Urinary bladder (tissue), 3 donors: ENCODE measurements at regions not wholly inside any gene's neighbourhood (a gene's known extent, or its start where the extent isn't known, plus 50 kb on each side); places are given as distances from the start of the nearest gene placed in this dataset.

ENCODE experiments used
- DNase-seq: peaks from one replicate; pipeline ENCODE4 v3.0.0-alpha.2; 2015; ENCODE audit errors: extremely low spot score
- H3K27ac ChIP-seq: one replicate; pipeline ENCODE4 v1.5.1; 2013; ENCODE audit warnings: low read depth, mild to moderate bottlenecking, moderate library complexity
- H3K36me3 ChIP-seq: one replicate; pipeline ENCODE4 v1.6.1; 2013; ENCODE audit warnings: mild to moderate bottlenecking, moderate library complexity; ENCODE audit not compliant: insufficient read depth
- H3K4me1 ChIP-seq: one replicate; pipeline ENCODE4 v1.6.1; 2013; ENCODE audit warnings: mild to moderate bottlenecking, moderate library complexity; ENCODE audit not compliant: insufficient read depth
- H3K4me3 ChIP-seq: one replicate; pipeline ENCODE4 v1.5.1; 2013; ENCODE audit warnings: low read depth, low read length
- WGBS: extraction: QIAGEN DNeasy Blood & Tissue Kit; methylation state at CpG from one replicate; pipeline ENCODE4 v1.1.7; 2013; 5-methylcytosine and 5-hydroxymethylcytosine counted together
- donor health status: healthy with polysubstance abuse.
- donor health status: healthy.

GRCh38 chr5:72760259-72760658 is 56.2 kb upstream of the TNPO1 start:
- whole genome bisulfite sequencing = 56% methylated on average over 1 of the region's 1 CpG
- no peak overlapping the region for H3K27ac ChIP-seq
- no peak overlapping the region for H3K4me3 ChIP-seq
- H3K36me3 ChIP-seq = no peaks in the 10 kb centered on the region
- DNase-seq = no peak
- H3K4me1 ChIP-seq = no peaks in the 10 kb centered on the region

GRCh38 chr5:72752909-72753308 is 63.6 kb upstream of the TNPO1 start:
- H3K4me3 ChIP-seq = no peak overlapping the region

GRCh38 chr5:72749362-72749997 is 67.0 kb upstream of the TNPO1 start:
- no peak for DNase-seq
- Histone ChIP-seq H3K36me3 (no peaks in the 10 kb centered on the region), H3K4me1 (no peaks in the 10 kb centered on the region), H3K27ac (no peak overlapping the region), H3K4me3 (no peak overlapping the region)
- 84% methylated on average over 12 of the region's 12 CpGs for WGBS

More at GRCh38 chr5:72752909-72753308, 63.6 kb upstream of the TNPO1 start:
- DNase-seq = no peak
- H3K27ac ChIP-seq = no peak overlapping the region
- H3K36me3 ChIP-seq = no peaks in the 10 kb centered on the region
- WGBS = 97% methylated on average over 1 of the region's 1 CpG
- no peaks in the 10 kb centered on the region for H3K4me1 ChIP-seq

- no peaks in the 10 kb centered on the region for H3K4me1 ChIP-seq
- no peak overlapping the region for H3K4me3 ChIP-seq
- H3K27ac ChIP-seq = no peak overlapping the region
- H3K36me3 ChIP-seq = no peaks in the 10 kb centered on the region
- DNase-seq = no peak
- WGBS = 97% methylated on average over 1 of the region's 1 CpG
Observed at GRCh38 chr5:72747826-72748225, 68.6 kb upstream of the TNPO1 start.

- 94% methylated on average over 5 of the region's 5 CpGs for WGBS
Observed at GRCh38 chr5:72746736-72747135, 69.7 kb upstream of the TNPO1 start.

GRCh38 chr5:72744136-72744535 is 72.3 kb upstream of the TNPO1 start:
- no peak for DNase-seq
- Histone ChIP-seq H3K36me3 (no peaks in the 10 kb centered on the region), H3K4me1 (no peaks in the 10 kb centered on the region), H3K4me3 (no peak overlapping the region), H3K27ac (no peak overlapping the region)
- WGBS = 79% methylated on average over 4 of the region's 4 CpGs

More at GRCh38 chr5:72746736-72747135, 69.7 kb upstream of the TNPO1 start:
- no peaks in the 10 kb centered on the region for H3K36me3 ChIP-seq
- no peaks in the 10 kb centered on the region for H3K4me1 ChIP-seq
- no peak overlapping the region for H3K27ac ChIP-seq
- no peak for DNase-seq
- H3K4me3 ChIP-seq = no peak overlapping the region

- Histone ChIP-seq H3K4me3 (no peak overlapping the region), H3K4me1 (no peaks in the 10 kb centered on the region), H3K36me3 (no peaks in the 10 kb centered on the region), H3K27ac (no peak overlapping the region)
- DNase-seq = no peak
Observed at GRCh38 chr5:72741805-72742204, 74.7 kb upstream of the TNPO1 start.

- Histone ChIP-seq H3K36me3 (no peaks in the 10 kb centered on the region), H3K27ac (no peak overlapping the region), H3K4me3 (no peak overlapping the region), H3K4me1 (no peaks in the 10 kb centered on the region)
- DNase-seq = no peak
- 82% methylated on average over 4 of the region's 4 CpGs for WGBS
Observed at GRCh38 chr5:72733810-72734209, 82.7 kb upstream of the TNPO1 start.

GRCh38 chr5:72723581-72723980 is 92.9 kb upstream of the TNPO1 start:
- no peak for DNase-seq
- peaks cover 1% of the 10 kb centered on the region for H3K36me3 ChIP-seq
- no peak overlapping the region for H3K27ac ChIP-seq
- H3K4me1 ChIP-seq = no peaks in the 10 kb centered on the region
- no peak overlapping the region for H3K4me3 ChIP-seq

- H3K36me3 ChIP-seq = peaks cover 1% of the 10 kb centered on the region
- no peak for DNase-seq
- H3K4me3 ChIP-seq = no peak overlapping the region
- H3K4me1 ChIP-seq = no peaks in the 10 kb centered on the region
- no peak overlapping the region for H3K27ac ChIP-seq
- 65% methylated on average over 5 of the region's 5 CpGs for WGBS
Observed at GRCh38 chr5:72722792-72723452, 93.5 kb upstream of the TNPO1 start.

GRCh38 chr5:72721844-72722243 is 94.6 kb upstream of the TNPO1 start:
- DNase-seq = no peak
- 75% methylated on average over 2 of the region's 2 CpGs for WGBS
- H3K4me1 ChIP-seq = no peaks in the 10 kb centered on the region
- H3K36me3 ChIP-seq = no peaks in the 10 kb centered on the region
- no peak overlapping the region for H3K27ac ChIP-seq
- no peak overlapping the region for H3K4me3 ChIP-seq

- 46% methylated on average over 4 of the region's 4 CpGs for WGBS
- DNase-seq = no peak
- no peaks in the 10 kb centered on the region for H3K4me1 ChIP-seq
- no peak overlapping the region for H3K4me3 ChIP-seq
- no peaks in the 10 kb centered on the region for H3K36me3 ChIP-seq
- no peak overlapping the region for H3K27ac ChIP-seq
Observed at GRCh38 chr5:72720205-72720604, 96.3 kb upstream of the TNPO1 start.

GRCh38 chr5:72711351-72711750 is 105.1 kb upstream of the TNPO1 start:
- Histone ChIP-seq H3K4me3 (no peak overlapping the region), H3K36me3 (no peaks in the 10 kb centered on the region), H3K27ac (no peak overlapping the region), H3K4me1 (no peaks in the 10 kb centered on the region)
- 70% methylated on average over 2 of the region's 2 CpGs for WGBS
- DNase-seq = no peak

- H3K4me3 ChIP-seq = no peak overlapping the region
- no peak for DNase-seq
- no peaks in the 10 kb centered on the region for H3K4me1 ChIP-seq
- no peak overlapping the region for H3K27ac ChIP-seq
- no peaks in the 10 kb centered on the region for H3K36me3 ChIP-seq
- 91% methylated on average over 1 of the region's 1 CpG for WGBS
Observed at GRCh38 chr5:72709341-72709740, 107.1 kb upstream of the TNPO1 start.
